Transverse colon (tissue), 4 donors: ENCODE measurements at regions not wholly inside any gene's neighbourhood (a gene's known extent, or its start where the extent isn't known, plus 50 kb on each side); places are given as distances from the start of the nearest gene placed in this dataset.

Experiments used
- DNase-seq: peaks from one replicate; pipeline ENCODE4 v3.0.0-alpha.2; 2019
- H3K27ac ChIP-seq, 4 donors: fragments of 200-600 bp; sonication (generic); 2 replicates each; pipeline ENCODE4 v1.5.1; 2016 to 2018; ENCODE audit warnings: inconsistent platforms in 4 of 4
- H3K27me3 ChIP-seq: fragments of 200-600 bp; sonication (generic); 2 replicates; pipeline ENCODE4 v1.5.1; 2017; ENCODE audit warnings: inconsistent platforms
- H3K36me3 ChIP-seq, 4 donors: fragments of 200-600 bp; sonication (generic); 2 replicates each; pipeline ENCODE4 v1.5.1; 2017 to 2019; ENCODE audit warnings: inconsistent platforms in 4 of 4
- H3K4me1 ChIP-seq, 4 donors: fragments of 200-600 bp; sonication (generic); 2 replicates each; pipeline ENCODE4 v1.5.1; 2017 to 2020; ENCODE audit warnings: inconsistent platforms in 4 of 4
- H3K4me3 ChIP-seq, 4 donors: fragments of 200-600 bp; sonication (generic); 1 replicate in 1 of 4; 2 replicates in 3 of 4; pipeline versions ENCODE4 v1.5.1 to v1.6.1; 2017 to 2019; ENCODE audit warnings: inconsistent platforms in 4 of 4
- H3K9me3 ChIP-seq, 2 donors: fragments of 200-600 bp; sonication (generic); 2 replicates each; pipeline ENCODE4 v1.5.1; 2017 to 2019; ENCODE audit warnings: inconsistent platforms in 2 of 2
- CTCF ChIP-seq, 5 experiments: fragments of 200-600 bp in 3 of 5; fragments of 450-650 bp in 2 of 5; sonication (generic) in 3 of 5; IDR thresholded peaks; 1 replicate in 2 of 5; 2 replicates in 3 of 5; pipeline ENCODE4 v1.5.1; 2016 to 2017; ENCODE audit warnings: antibody characterized with exemption in 5 of 5, inconsistent platforms in 3 of 5, mild to moderate bottlenecking in 2 of 5, moderate library complexity in 1 of 5
- EP300 ChIP-seq: sonication (generic); formaldehyde crosslinking; IDR thresholded peaks from one replicate; pipeline ENCODE4 v1.6.1; 2017; ENCODE audit warnings: antibody characterized with exemption, low read depth
- POLR2A ChIP-seq: fragments of 450-650 bp; IDR thresholded peaks from one replicate; pipeline ENCODE4 v1.6.1; 2016; ENCODE audit warnings: antibody characterized with exemption, mild to moderate bottlenecking, moderate library complexity
- POLR2AphosphoS5 ChIP-seq, 3 donors: sonication (generic); formaldehyde crosslinking; IDR thresholded peaks; one replicate each; pipeline ENCODE4 v1.6.1; 2016; ENCODE audit warnings: antibody characterized with exemption in 3 of 3
- WGBS, 2 donors: methylation state at CpG; one replicate each; pipeline ENCODE4 v1.1.5; 2018; ENCODE audit warnings: low coverage in 1 of 2; 5-methylcytosine and 5-hydroxymethylcytosine counted together
- in situ Hi-C, 4 donors: fragments of 200-750 bp; cut with MboI; loops; one replicate each; pipeline versions ENCODE4 v1.15.0 to v1.15.1; 2017; ENCODE audit warnings: low sequenced_read_pairs in 3 of 4, low pct_ligation_motif_present in 1 of 4, low pct_unique_long_range_greater_than_20kb in 1 of 4
- intact Hi-C: fragments of 100-400 bp; cut with DNase I; formaldehyde crosslinking; loops from one replicate; pipeline ENCODE4 v1.15.1; 2023; ENCODE audit warnings: low total_unique reads

GRCh38 chr2:66821168-66821567, 386.2 kb downstream of the MEIS1 start:
- H3K27ac ChIP-seq: no peak overlapping the region
- no peaks in the 10 kb centered on the region for H3K27me3 ChIP-seq
- no peak overlapping the region for H3K4me3 ChIP-seq
- H3K9me3 ChIP-seq: no peaks in the 10 kb centered on the region
- 67 to 78% methylated on average over 1 to 4 of the region's 4 CpGs for WGBS, 2 donors
- no peaks in the 10 kb centered on the region for H3K36me3 ChIP-seq
- DNase-seq: no peak
- in situ Hi-C loops: no loop called here
- H3K4me1 ChIP-seq: no peaks in the 10 kb centered on the region
- intact Hi-C loops: no loop called here
- TF ChIP-seq POLR2A (no peak), EP300 (no peak), CTCF (IDR thresholded peaks at IDR 0.05) (no peak), POLR2AphosphoS5 (IDR thresholded peaks at IDR 0.05) (no peak)

GRCh38 chr2:66822186-66822585, 387.3 kb downstream of the MEIS1 start:
- Histone ChIP-seq H3K9me3 (no peaks in the 10 kb centered on the region), H3K27ac (no peak overlapping the region), H3K27me3 (no peaks in the 10 kb centered on the region), H3K4me1 (no peaks in the 10 kb centered on the region), H3K36me3 (no peaks in the 10 kb centered on the region), H3K4me3 (no peak overlapping the region)
- intact Hi-C loops: no loop called here
- no peak for DNase-seq
- in situ Hi-C loops: no loop called here
- TF ChIP-seq EP300 (no peak), POLR2AphosphoS5 (IDR thresholded peaks at IDR 0.05) (no peak), CTCF (IDR thresholded peaks at IDR 0.05) (no peak), POLR2A (no peak)
- WGBS, 2 donors: 36 to 68% methylated on average over 1 to 6 of the region's 6 CpGs

GRCh38 chr2:66824926-66825325, 390.0 kb downstream of the MEIS1 start:
- WGBS, 2 donors: 57 to 60% methylated on average over 3 of the region's 3 CpGs
- no peak for TF ChIP-seq EP300
- TF ChIP-seq POLR2AphosphoS5 (IDR thresholded peaks at IDR 0.05): no peak
- TF ChIP-seq POLR2A: no peak
- TF ChIP-seq CTCF (IDR thresholded peaks at IDR 0.05): no peak
- H3K27me3 ChIP-seq: no peaks in the 10 kb centered on the region
- H3K36me3 ChIP-seq: no peaks in the 10 kb centered on the region
- in situ Hi-C loops (no loop called here), intact Hi-C loops (no loop called here)
- DNase-seq: no peak
- H3K27ac ChIP-seq: no peak overlapping the region
- H3K4me3 ChIP-seq: no peak overlapping the region
- peaks cover 0 to 3% (median 0%) of the 10 kb centered on the region in 4 donors for H3K4me1 ChIP-seq
- H3K9me3 ChIP-seq: no peaks in the 10 kb centered on the region

- WGBS, 2 donors: 62 to 68% methylated on average over 4 of the region's 4 CpGs
- intact Hi-C loops (no loop called here), in situ Hi-C loops (no loop called here)
- H3K4me3 ChIP-seq: no peak overlapping the region
- no peaks in the 10 kb centered on the region for H3K36me3 ChIP-seq
- DNase-seq: no peak
- peaks cover 0 to 3% (median 0%) of the 10 kb centered on the region in 4 donors for H3K4me1 ChIP-seq
- peak overlapping the region in 2 of 4 donors; percentile 6 to 24 for H3K27ac ChIP-seq
- TF ChIP-seq POLR2AphosphoS5 (IDR thresholded peaks at IDR 0.05) (no peak), POLR2A (no peak), CTCF (IDR thresholded peaks at IDR 0.05) (no peak), EP300 (no peak)
- H3K27me3 ChIP-seq: no peaks in the 10 kb centered on the region
- no peaks in the 10 kb centered on the region for H3K9me3 ChIP-seq
These were observed 392.9 kb downstream of the MEIS1 start for GRCh38 chr2:66827851-66828250.
